Endodermal cell (in vitro differentiated cells): ENCODE measurements at regions not wholly inside any gene's neighbourhood (a gene's known extent, or its start where the extent isn't known, plus 50 kb on each side); places are given as distances from the start of the nearest gene placed in this dataset.

Experiments
- DNase-seq: peaks from one replicate; pipeline ENCODE4 v3.0.0-alpha.2; 2017
- H3K27ac ChIP-seq: 2 replicates; pipeline ENCODE4 v1.5.1; 2013; ENCODE audit warnings: mild to moderate bottlenecking, low read depth, low read length, moderate library complexity
- H3K27me3 ChIP-seq: 2 replicates; pipeline ENCODE4 v1.6.1; 2013; ENCODE audit warnings: mild to moderate bottlenecking, low read length, moderate library complexity; ENCODE audit not compliant: insufficient read depth, control insufficient read depth, poor library complexity, severe bottlenecking
- H3K36me3 ChIP-seq: 2 replicates; pipeline ENCODE4 v1.7.0; 2013; ENCODE audit warnings: mild to moderate bottlenecking, low read length, moderate library complexity; ENCODE audit not compliant: control insufficient read depth, insufficient read depth
- H3K4me1 ChIP-seq: one replicate; pipeline ENCODE4 v1.7.0; 2013; ENCODE audit warnings: low read length; ENCODE audit not compliant: control insufficient read depth, insufficient read depth
- H3K4me3 ChIP-seq: 2 replicates; pipeline ENCODE4 v1.5.1; 2013; ENCODE audit warnings: mild to moderate bottlenecking, low read length, moderate library complexity
- H3K9ac ChIP-seq: 2 replicates; pipeline ENCODE4 v1.6.1; 2013; ENCODE audit warnings: mild to moderate bottlenecking, low read length, moderate library complexity; ENCODE audit not compliant: poor library complexity, severe bottlenecking; ENCODE audit errors: extremely low read depth
- H3K9me3 ChIP-seq: 2 replicates; pipeline ENCODE4 v1.6.1; 2013; ENCODE audit warnings: mild to moderate bottlenecking, low read length, moderate library complexity; ENCODE audit not compliant: control insufficient read depth
- H3K27ac Mint-ChIP-seq: 2 replicates; pipeline ENCODE4 v1.8.0; 2020; ENCODE audit warnings: mixed read lengths
- H3K27me3 Mint-ChIP-seq: 2 replicates; pipeline ENCODE4 v1.8.0; 2021; ENCODE audit warnings: mild to moderate bottlenecking, mixed read lengths; ENCODE audit not compliant: insufficient read depth
- H3K36me3 Mint-ChIP-seq: 2 replicates; pipeline ENCODE4 v1.8.0; 2020; ENCODE audit warnings: low read depth, mixed read lengths
- H3K4me1 Mint-ChIP-seq: 2 replicates; pipeline ENCODE4 v1.8.0; 2020; ENCODE audit warnings: mixed read lengths
- H3K4me3 Mint-ChIP-seq: 2 replicates; pipeline ENCODE4 v1.8.0; 2020; ENCODE audit warnings: mild to moderate bottlenecking, moderate library complexity, mixed read lengths
- H3K9me3 Mint-ChIP-seq: 2 replicates; pipeline ENCODE4 v1.8.0; 2020; ENCODE audit warnings: mild to moderate bottlenecking, mixed read lengths
- WGBS, 2 experiments: methylation state at CpG; one replicate each; pipeline versions ENCODE4 v1.1.5 to v1.1.7; 2013; ENCODE audit warnings: missing lambda C conversion rate in 2 of 2, mixed read lengths in 1 of 2; ENCODE audit not compliant: insufficient coverage in 1 of 2, insufficient read length in 1 of 2; 5-methylcytosine and 5-hydroxymethylcytosine counted together
- TF ChIP-seq, protein P1 (sequence below): fragments of 200-600 bp; sonication (generic); conservative IDR thresholded peaks from 2 replicates; pipeline ENCODE4 v1.5.0; 2021; ENCODE audit warnings: antibody characterized with exemption, mild to moderate bottlenecking

DNA sequence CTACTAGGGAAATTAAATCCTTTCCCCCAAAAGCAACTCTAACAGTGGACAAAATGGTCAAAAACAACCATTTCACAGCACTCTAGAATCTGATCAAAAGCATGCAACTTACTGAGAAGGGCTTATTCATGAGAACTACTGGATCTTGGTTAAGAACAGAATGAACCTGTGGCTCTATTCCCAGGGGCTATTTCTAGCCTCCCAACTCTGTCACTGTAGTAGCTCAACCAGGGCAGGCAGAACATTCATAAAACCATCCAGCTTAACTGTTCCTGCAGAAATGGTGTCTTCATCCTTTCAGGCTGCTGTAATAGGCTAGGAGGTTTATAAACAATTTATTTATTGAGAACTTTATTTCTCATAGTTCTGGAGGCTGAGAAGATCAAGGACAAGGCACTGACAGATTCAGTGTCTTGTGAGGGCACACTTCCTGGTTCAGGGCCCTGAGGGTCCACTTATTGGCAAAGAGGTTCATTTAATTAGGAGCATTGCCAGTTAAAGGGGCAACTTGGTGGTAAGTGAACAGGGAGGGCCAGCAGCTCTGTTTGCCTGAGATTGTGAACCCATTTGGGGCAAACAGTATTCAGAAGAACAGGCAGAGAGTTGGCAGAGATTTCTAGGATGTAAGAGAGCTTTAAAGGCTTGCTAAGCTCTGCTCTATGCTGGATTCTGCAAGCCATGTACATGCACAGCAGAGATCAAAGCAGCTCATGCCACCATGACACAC lies 238.5 kb upstream of the FBXL7 start:
- Histone ChIP-seq H3K9me3 (no peaks in the 10 kb centered on the region), H3K36me3 (no peaks in the 10 kb centered on the region), H3K9ac (no peak overlapping the region), H3K27me3 (no peaks in the 10 kb centered on the region), H3K27ac (no peak overlapping the region), H3K4me1 (no peaks in the 10 kb centered on the region), H3K4me3 (no peak overlapping the region)
- Mint-ChIP-seq H3K9me3 (no peaks in the 10 kb centered on the region), H3K4me1 (no peaks in the 10 kb centered on the region), H3K36me3 (no peaks in the 10 kb centered on the region), H3K27me3 (peaks cover 1% of the 10 kb centered on the region), H3K27ac (no peak overlapping the region), H3K4me3 (no peak overlapping the region)
- TF ChIP-seq, protein P1, sequence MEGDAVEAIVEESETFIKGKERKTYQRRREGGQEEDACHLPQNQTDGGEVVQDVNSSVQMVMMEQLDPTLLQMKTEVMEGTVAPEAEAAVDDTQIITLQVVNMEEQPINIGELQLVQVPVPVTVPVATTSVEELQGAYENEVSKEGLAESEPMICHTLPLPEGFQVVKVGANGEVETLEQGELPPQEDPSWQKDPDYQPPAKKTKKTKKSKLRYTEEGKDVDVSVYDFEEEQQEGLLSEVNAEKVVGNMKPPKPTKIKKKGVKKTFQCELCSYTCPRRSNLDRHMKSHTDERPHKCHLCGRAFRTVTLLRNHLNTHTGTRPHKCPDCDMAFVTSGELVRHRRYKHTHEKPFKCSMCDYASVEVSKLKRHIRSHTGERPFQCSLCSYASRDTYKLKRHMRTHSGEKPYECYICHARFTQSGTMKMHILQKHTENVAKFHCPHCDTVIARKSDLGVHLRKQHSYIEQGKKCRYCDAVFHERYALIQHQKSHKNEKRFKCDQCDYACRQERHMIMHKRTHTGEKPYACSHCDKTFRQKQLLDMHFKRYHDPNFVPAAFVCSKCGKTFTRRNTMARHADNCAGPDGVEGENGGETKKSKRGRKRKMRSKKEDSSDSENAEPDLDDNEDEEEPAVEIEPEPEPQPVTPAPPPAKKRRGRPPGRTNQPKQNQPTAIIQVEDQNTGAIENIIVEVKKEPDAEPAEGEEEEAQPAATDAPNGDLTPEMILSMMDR, result no peak
- no peak for DNase-seq

DNA sequence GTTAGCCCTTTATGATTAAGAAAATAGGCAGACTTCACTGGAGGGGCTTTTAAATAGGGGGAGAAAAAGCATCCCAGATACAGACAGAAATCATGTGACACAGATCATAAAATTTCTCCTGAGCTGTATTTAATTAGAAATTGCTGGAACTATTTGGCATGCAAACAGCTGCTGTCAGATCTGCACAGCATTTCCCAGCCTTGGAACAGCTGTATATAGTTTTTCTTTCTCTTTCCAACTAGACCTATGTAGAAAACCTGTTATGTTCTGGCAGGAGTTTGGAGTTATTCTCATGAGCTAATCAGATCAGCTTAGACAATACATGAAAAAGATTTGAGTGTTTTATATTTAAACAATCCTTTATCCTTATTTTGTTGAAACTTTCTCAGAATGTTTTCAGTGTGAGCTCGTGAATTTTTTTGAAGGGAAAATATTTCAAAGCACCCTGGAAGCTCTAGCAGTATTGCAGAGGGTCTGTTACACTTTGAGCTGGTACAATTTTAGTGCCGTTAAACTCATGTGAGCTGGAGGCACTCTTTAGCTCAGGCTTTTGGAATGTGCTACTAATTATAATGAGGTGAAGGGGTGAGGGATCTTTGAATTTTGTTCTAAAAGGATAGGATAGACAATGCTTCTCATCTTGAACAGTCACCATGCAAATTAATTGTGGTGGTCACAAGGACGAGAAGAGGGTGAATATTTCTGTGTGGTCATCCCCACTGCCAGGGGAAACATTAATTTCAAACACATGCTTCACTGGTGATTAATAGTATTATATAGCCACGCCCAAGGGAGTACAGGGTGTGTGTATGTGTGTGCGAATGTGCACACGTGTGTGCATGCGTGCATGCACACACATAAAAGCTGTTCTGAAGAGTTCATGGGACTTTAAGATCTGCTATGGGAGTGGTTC lies 239.4 kb upstream of the FBXL7 start:
- no peaks in the 10 kb centered on the region for H3K36me3 ChIP-seq
- no peak overlapping the region for H3K9ac ChIP-seq
- H3K4me1 Mint-ChIP-seq, result no peaks in the 10 kb centered on the region
- no peak overlapping the region for H3K27ac ChIP-seq
- no peaks in the 10 kb centered on the region for H3K9me3 ChIP-seq
- WGBS, 2 experiments, result 83 to 84% methylated on average over 2 to 7 of the region's 7 CpGs
- H3K27ac Mint-ChIP-seq, result no peak overlapping the region
- no peaks in the 10 kb centered on the region for H3K9me3 Mint-ChIP-seq
- H3K4me1 ChIP-seq, result no peaks in the 10 kb centered on the region
- no peak for DNase-seq
- no peaks in the 10 kb centered on the region for H3K36me3 Mint-ChIP-seq
- H3K4me3 ChIP-seq, result no peak overlapping the region
- H3K27me3 Mint-ChIP-seq, result peaks cover 1% of the 10 kb centered on the region
- TF ChIP-seq, protein P1, result no peak
- no peak overlapping the region for H3K4me3 Mint-ChIP-seq
- no peaks in the 10 kb centered on the region for H3K27me3 ChIP-seq

DNA sequence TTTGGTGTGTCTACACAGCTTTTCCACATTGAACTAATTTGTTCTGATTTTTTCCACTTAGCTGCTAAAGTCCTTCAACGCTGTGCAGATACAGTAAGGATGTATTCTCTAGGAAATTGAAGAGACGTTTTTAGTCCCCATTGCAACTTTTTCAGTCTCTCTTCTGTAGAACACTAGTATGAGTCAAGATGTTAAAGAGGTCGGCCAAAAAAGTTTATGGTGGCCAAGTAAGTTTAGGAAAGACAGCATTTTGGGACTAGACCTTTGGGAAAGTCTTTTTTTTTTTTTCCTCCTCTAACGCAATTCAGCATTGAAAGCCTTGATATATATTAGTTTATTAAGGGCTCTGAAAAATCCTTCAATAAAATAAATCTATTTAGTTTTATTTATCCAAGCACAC lies 243.5 kb upstream of the FBXL7 start:
- Mint-ChIP-seq H3K27me3 (peaks cover 1% of the 10 kb centered on the region), H3K27ac (no peak overlapping the region), H3K4me3 (no peak overlapping the region), H3K36me3 (no peaks in the 10 kb centered on the region), H3K9me3 (no peaks in the 10 kb centered on the region), H3K4me1 (no peaks in the 10 kb centered on the region)
- TF ChIP-seq, protein P1, result no peak
- WGBS, 2 experiments, result 91% methylated on average over 3 of the region's 4 CpGs; no CpG with 5 or more reads in 1 of the 2 experiments
- Histone ChIP-seq H3K27ac (no peak overlapping the region), H3K9me3 (no peaks in the 10 kb centered on the region), H3K4me1 (no peaks in the 10 kb centered on the region), H3K4me3 (no peak overlapping the region), H3K27me3 (no peaks in the 10 kb centered on the region), H3K9ac (no peak overlapping the region), H3K36me3 (no peaks in the 10 kb centered on the region)
- no peak for DNase-seq
